Activated naive CD4-positive, alpha-beta T cell treated with anti-CD3 and anti-CD28 coated beads, Interleukin-2, amount 10 ng/mL, durations not matched to agents 7 days and 5 days (primary cell): ENCODE measurements at regions not wholly inside any gene's neighbourhood (a gene's known extent, or its start where the extent isn't known, plus 50 kb on each side); places are given as distances from the start of the nearest gene placed in this dataset.

ENCODE experiments used
- CTCF ChIA-PET: fragments of 350-600 bp; sonication (Branson Sonifier 250); formaldehyde crosslinking; loops from one replicate; lab custom pipeline; 2021; ENCODE audit warnings: antibody characterized with exemption; lab: Charles Lee
- DNase-seq: peaks from one replicate; pipeline ENCODE4 v3.0.0-alpha.2; 2020
- H3K27ac Mint-ChIP-seq: one replicate; pipeline ENCODE4 v1.8.0; 2021; ENCODE audit warnings: mild to moderate bottlenecking, moderate library complexity, mixed read lengths
- H3K27me3 Mint-ChIP-seq: one replicate; pipeline ENCODE4 v1.8.0; 2021; ENCODE audit warnings: mild to moderate bottlenecking, mixed read lengths
- H3K36me3 Mint-ChIP-seq: one replicate; pipeline ENCODE4 v1.8.0; 2021; ENCODE audit warnings: mixed read lengths
- H3K4me1 Mint-ChIP-seq: one replicate; pipeline ENCODE4 v1.8.0; 2021; ENCODE audit warnings: mixed read lengths
- H3K4me3 Mint-ChIP-seq: one replicate; pipeline ENCODE4 v1.8.0; 2021; ENCODE audit warnings: mild to moderate bottlenecking, moderate library complexity, mixed read lengths
- H3K9me3 Mint-ChIP-seq: one replicate; pipeline ENCODE4 v1.8.0; 2021; ENCODE audit warnings: mixed read lengths

- no peak for DNase-seq
- no peaks in the 10 kb centered on the region for H3K36me3 Mint-ChIP-seq
- no peak overlapping the region for H3K4me3 Mint-ChIP-seq
- no peak overlapping the region for H3K27ac Mint-ChIP-seq
- peaks cover 12% of the 10 kb centered on the region for H3K27me3 Mint-ChIP-seq
- no peaks in the 10 kb centered on the region for H3K4me1 Mint-ChIP-seq
- no peaks in the 10 kb centered on the region for H3K9me3 Mint-ChIP-seq
- CTCF ChIA-PET: interaction anchor here (2.6 kb wide), 1 partner anchor 32 kb away, joined by 10 read pairs; no protein-coding TSS in a partner anchor
Measured at GRCh38 chr1:30348147-30348546, 375.2 kb downstream of the MATN1 start.

GRCh38 chr1:30345491-30346130 is 377.8 kb downstream of the MATN1 start:
- peaks cover 26% of the 10 kb centered on the region for H3K27me3 Mint-ChIP-seq
- CTCF ChIA-PET: interaction anchor here (0.7 kb wide), 1 partner anchor 361 kb away, joined by 3 read pairs; no protein-coding TSS in a partner anchor
- H3K36me3 Mint-ChIP-seq: no peaks in the 10 kb centered on the region
- no peak overlapping the region for H3K4me3 Mint-ChIP-seq
- no peaks in the 10 kb centered on the region for H3K4me1 Mint-ChIP-seq
- H3K27ac Mint-ChIP-seq: no peak overlapping the region
- no peak for DNase-seq
- no peaks in the 10 kb centered on the region for H3K9me3 Mint-ChIP-seq

- H3K9me3 Mint-ChIP-seq: no peaks in the 10 kb centered on the region
- no peaks in the 10 kb centered on the region for H3K4me1 Mint-ChIP-seq
- no peaks in the 10 kb centered on the region for H3K36me3 Mint-ChIP-seq
- CTCF ChIA-PET: no interaction called here
- H3K27ac Mint-ChIP-seq: no peak overlapping the region
- H3K4me3 Mint-ChIP-seq: no peak overlapping the region
- DNase-seq: no peak
- peaks cover 26% of the 10 kb centered on the region for H3K27me3 Mint-ChIP-seq
Measured at GRCh38 chr1:30343562-30343961, 379.8 kb downstream of the MATN1 start.

- CTCF ChIA-PET: no interaction called here
- peaks cover 22% of the 10 kb centered on the region for H3K27me3 Mint-ChIP-seq
- no peaks in the 10 kb centered on the region for H3K36me3 Mint-ChIP-seq
- no peaks in the 10 kb centered on the region for H3K4me1 Mint-ChIP-seq
- no peak for DNase-seq
- no peaks in the 10 kb centered on the region for H3K9me3 Mint-ChIP-seq
- H3K4me3 Mint-ChIP-seq: no peak overlapping the region
- H3K27ac Mint-ChIP-seq: no peak overlapping the region
Measured at GRCh38 chr1:30342535-30343141, 380.7 kb downstream of the MATN1 start.

GRCh38 chr1:30340934-30341333 is 382.5 kb downstream of the MATN1 start:
- no peak overlapping the region for H3K4me3 Mint-ChIP-seq
- H3K4me1 Mint-ChIP-seq: no peaks in the 10 kb centered on the region
- H3K27ac Mint-ChIP-seq: no peak overlapping the region
- DNase-seq: no peak
- no peaks in the 10 kb centered on the region for H3K36me3 Mint-ChIP-seq
- H3K27me3 Mint-ChIP-seq: peaks cover 18% of the 10 kb centered on the region
- CTCF ChIA-PET: no interaction called here
- H3K9me3 Mint-ChIP-seq: no peaks in the 10 kb centered on the region

GRCh38 chr1:30339866-30340265 is 383.5 kb downstream of the MATN1 start:
- no peak for DNase-seq
- Mint-ChIP-seq H3K36me3 (no peaks in the 10 kb centered on the region), H3K4me3 (no peak overlapping the region), H3K9me3 (no peaks in the 10 kb centered on the region), H3K27me3 (peaks cover 14% of the 10 kb centered on the region), H3K27ac (no peak overlapping the region), H3K4me1 (no peaks in the 10 kb centered on the region)
- CTCF ChIA-PET: no interaction called here

- Mint-ChIP-seq H3K27ac (no peak overlapping the region), H3K4me1 (no peaks in the 10 kb centered on the region), H3K4me3 (no peak overlapping the region), H3K27me3 (peaks cover 14% of the 10 kb centered on the region), H3K36me3 (no peaks in the 10 kb centered on the region), H3K9me3 (no peaks in the 10 kb centered on the region)
- no peak for DNase-seq
- CTCF ChIA-PET: no interaction called here
Measured at GRCh38 chr1:30338765-30339164, 384.6 kb downstream of the MATN1 start.

- Mint-ChIP-seq H3K36me3 (no peaks in the 10 kb centered on the region), H3K9me3 (no peaks in the 10 kb centered on the region), H3K27me3 (peaks cover 8% of the 10 kb centered on the region), H3K4me3 (no peak overlapping the region), H3K27ac (no peak overlapping the region), H3K4me1 (no peaks in the 10 kb centered on the region)
- no peak for DNase-seq
- CTCF ChIA-PET: no interaction called here
Measured at GRCh38 chr1:30337324-30337620, 386.1 kb downstream of the MATN1 start.

- H3K4me3 Mint-ChIP-seq: no peak overlapping the region
- H3K9me3 Mint-ChIP-seq: no peaks in the 10 kb centered on the region
- no peak for DNase-seq
- CTCF ChIA-PET: no interaction called here
- no peaks in the 10 kb centered on the region for H3K36me3 Mint-ChIP-seq
- no peaks in the 10 kb centered on the region for H3K4me1 Mint-ChIP-seq
- H3K27me3 Mint-ChIP-seq: peaks cover 9% of the 10 kb centered on the region
- no peak overlapping the region for H3K27ac Mint-ChIP-seq
Measured at GRCh38 chr1:30336550-30337323, 386.6 kb downstream of the MATN1 start.

- Mint-ChIP-seq H3K9me3 (no peaks in the 10 kb centered on the region), H3K4me1 (no peaks in the 10 kb centered on the region), H3K36me3 (no peaks in the 10 kb centered on the region), H3K4me3 (no peak overlapping the region), H3K27me3 (peaks cover 5% of the 10 kb centered on the region), H3K27ac (no peak overlapping the region)
- no peak for DNase-seq
- CTCF ChIA-PET: no interaction called here
Measured at GRCh38 chr1:30335997-30336390, 387.4 kb downstream of the MATN1 start.

GRCh38 chr1:30335389-30335996 is 387.9 kb downstream of the MATN1 start:
- CTCF ChIA-PET: no interaction called here
- H3K9me3 Mint-ChIP-seq: no peaks in the 10 kb centered on the region
- no peak overlapping the region for H3K4me3 Mint-ChIP-seq
- H3K27ac Mint-ChIP-seq: no peak overlapping the region
- peaks cover 5% of the 10 kb centered on the region for H3K27me3 Mint-ChIP-seq
- no peaks in the 10 kb centered on the region for H3K4me1 Mint-ChIP-seq
- no peak for DNase-seq
- no peaks in the 10 kb centered on the region for H3K36me3 Mint-ChIP-seq

- Mint-ChIP-seq H3K27me3 (peaks cover 9% of the 10 kb centered on the region), H3K4me3 (no peak overlapping the region), H3K9me3 (no peaks in the 10 kb centered on the region), H3K4me1 (no peaks in the 10 kb centered on the region), H3K27ac (no peak overlapping the region), H3K36me3 (no peaks in the 10 kb centered on the region)
- CTCF ChIA-PET: no interaction called here
- no peak for DNase-seq
Measured at GRCh38 chr1:30334767-30335166, 388.6 kb downstream of the MATN1 start.

- Mint-ChIP-seq H3K27me3 (peaks cover 9% of the 10 kb centered on the region), H3K9me3 (no peaks in the 10 kb centered on the region), H3K27ac (no peak overlapping the region), H3K36me3 (no peaks in the 10 kb centered on the region), H3K4me3 (no peak overlapping the region), H3K4me1 (no peaks in the 10 kb centered on the region)
- no peak for DNase-seq
- CTCF ChIA-PET: no interaction called here
Measured at GRCh38 chr1:30332116-30333094, 391.0 kb downstream of the MATN1 start.
